GM13976 (cell line): ENCODE measurements at regions not wholly inside any gene's neighbourhood (a gene's known extent, or its start where the extent isn't known, plus 50 kb on each side); places are given as distances from the start of the nearest gene placed in this dataset.

Experiments
- DNase-seq: peaks from one replicate; pipeline ENCODE4 v3.0.0; 2012; ENCODE audit warnings: low spot score
- in situ Hi-C: fragments of 300-500 bp; cut with MboI; formaldehyde crosslinking; loops from one replicate; pipeline ENCODE4 v1.12.0; 2022; ENCODE audit warnings: low sequenced_read_pairs, mixed read lengths, inconsistent platforms; ENCODE audit not compliant: unreplicated experiment
- TF ChIP-seq, protein P1 (sequence below): IDR thresholded peaks from 2 replicates; pipeline ENCODE4 v1.5.1; 2012; ENCODE audit warnings: borderline replicate concordance, mild to moderate bottlenecking; ENCODE audit not compliant: insufficient read depth; ENCODE audit errors: extremely low read depth, missing control alignments, control extremely low read depth

DNA sequence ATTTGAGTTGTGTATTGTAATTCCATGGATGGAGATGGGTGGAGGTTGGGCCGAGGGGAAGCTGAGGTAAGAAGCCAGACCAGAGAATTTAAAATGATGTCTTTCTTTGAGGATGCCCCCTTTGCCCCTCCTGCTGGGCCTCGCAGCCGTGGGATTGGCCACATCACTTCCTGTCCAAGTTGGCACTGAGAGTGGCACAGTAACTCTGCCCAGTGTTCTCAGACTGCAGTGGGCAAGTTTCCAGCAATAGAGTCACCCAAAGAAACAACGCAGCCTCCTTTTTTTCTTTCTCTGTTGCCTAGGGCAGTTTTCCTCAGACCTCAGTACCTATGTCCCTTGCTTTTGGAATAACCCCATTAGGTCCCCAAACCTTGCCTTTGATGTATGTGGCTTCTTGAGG, 306.6 kb upstream of the DMRT1 start:
- TF ChIP-seq, protein P1, sequence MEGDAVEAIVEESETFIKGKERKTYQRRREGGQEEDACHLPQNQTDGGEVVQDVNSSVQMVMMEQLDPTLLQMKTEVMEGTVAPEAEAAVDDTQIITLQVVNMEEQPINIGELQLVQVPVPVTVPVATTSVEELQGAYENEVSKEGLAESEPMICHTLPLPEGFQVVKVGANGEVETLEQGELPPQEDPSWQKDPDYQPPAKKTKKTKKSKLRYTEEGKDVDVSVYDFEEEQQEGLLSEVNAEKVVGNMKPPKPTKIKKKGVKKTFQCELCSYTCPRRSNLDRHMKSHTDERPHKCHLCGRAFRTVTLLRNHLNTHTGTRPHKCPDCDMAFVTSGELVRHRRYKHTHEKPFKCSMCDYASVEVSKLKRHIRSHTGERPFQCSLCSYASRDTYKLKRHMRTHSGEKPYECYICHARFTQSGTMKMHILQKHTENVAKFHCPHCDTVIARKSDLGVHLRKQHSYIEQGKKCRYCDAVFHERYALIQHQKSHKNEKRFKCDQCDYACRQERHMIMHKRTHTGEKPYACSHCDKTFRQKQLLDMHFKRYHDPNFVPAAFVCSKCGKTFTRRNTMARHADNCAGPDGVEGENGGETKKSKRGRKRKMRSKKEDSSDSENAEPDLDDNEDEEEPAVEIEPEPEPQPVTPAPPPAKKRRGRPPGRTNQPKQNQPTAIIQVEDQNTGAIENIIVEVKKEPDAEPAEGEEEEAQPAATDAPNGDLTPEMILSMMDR = no peak
- no peak for DNase-seq
- in situ Hi-C loops = no loop called here

DNA sequence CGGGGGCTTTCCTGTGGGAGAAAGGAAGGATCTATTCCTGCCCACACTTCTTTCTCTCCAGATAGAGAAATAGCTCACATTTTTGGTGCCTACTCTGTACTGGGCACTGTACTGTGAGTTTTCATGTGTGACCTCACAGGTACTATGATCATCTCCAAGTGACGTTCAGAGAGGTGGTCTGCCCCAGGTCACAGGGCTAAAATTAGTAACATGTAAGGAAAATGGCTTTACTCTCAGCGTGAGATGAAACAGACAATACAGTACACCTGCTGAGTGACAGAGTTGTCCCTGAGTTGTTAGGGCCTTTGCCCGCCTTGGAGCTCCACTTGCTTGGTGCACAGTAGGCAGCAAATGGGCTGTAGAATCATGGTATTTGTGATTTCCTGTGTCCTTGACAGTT, 306.1 kb upstream of the DMRT1 start:
- TF ChIP-seq, protein P1 = no peak
- DNase-seq = no peak
- in situ Hi-C loops = no loop called here

GRCh38 chr9:536597-537511, 304.6 kb upstream of the DMRT1 start:
- in situ Hi-C loops = no loop called here

DNA sequence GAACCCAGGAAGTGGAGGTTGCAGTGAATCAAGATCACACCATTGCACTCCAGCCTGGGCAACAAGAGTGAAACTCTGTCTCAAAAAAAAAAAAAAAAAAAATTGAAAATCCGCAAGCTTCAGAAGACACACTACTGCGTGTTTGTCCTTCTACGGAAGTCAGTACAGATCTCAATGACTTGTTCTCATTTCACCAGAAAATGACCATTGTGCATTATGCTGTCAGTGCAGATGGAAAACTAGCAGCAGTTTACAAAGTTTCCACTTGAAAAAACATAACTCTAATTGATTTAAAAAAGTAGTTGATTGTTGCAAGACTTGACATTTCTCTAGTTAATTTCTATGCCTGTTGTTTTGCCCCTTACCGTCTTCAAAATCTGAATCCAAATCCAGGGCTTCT, 298.0 kb upstream of the DMRT1 start:
- TF ChIP-seq, protein P1 = no peak
- DNase-seq = no peak
- in situ Hi-C loops = no loop called here

More at GRCh38 chr9:536597-537511, 304.6 kb upstream of the DMRT1 start:
- no peak for DNase-seq
- TF ChIP-seq, protein P1 = no peak

GRCh38 chr9:545480-545879, 296.0 kb upstream of the DMRT1 start:
- DNase-seq = no peak
- in situ Hi-C loops = no loop called here
- TF ChIP-seq, protein P1 = no peak

DNA sequence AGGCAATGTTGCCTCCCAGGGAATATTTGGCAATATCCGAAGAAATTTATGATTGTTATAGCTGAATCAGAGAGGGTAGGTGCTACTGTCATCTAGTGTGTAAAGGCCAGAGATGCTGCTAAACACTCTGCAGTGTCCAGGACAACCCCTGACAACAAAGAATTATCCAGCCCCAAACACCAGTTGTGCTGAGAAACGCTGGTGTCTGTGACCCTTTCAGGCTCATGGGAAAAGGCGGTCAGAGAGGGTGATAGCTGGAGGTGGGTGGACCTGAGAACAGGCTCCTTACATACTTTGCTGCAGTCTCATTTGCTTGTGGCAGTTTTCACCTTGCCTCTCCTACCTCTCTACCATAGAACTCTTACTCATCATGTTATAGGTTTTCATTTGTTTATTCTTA, 295.3 kb upstream of the DMRT1 start:
- in situ Hi-C loops = no loop called here
- TF ChIP-seq, protein P1 = no peak
- no peak for DNase-seq

GRCh38 chr9:546797-547223, 294.7 kb upstream of the DMRT1 start:
- no peak for DNase-seq
- TF ChIP-seq, protein P1 = no peak
- in situ Hi-C loops = no loop called here
